HEK293T (cell line): ENCODE measurements at regions not wholly inside any gene's neighbourhood (a gene's known extent, or its start where the extent isn't known, plus 50 kb on each side); places are given as distances from the start of the nearest gene placed in this dataset.

Experiments
- CTBP1 ChIP-seq: fragments of 450-650 bp; IDR thresholded peaks from 2 replicates; pipeline ENCODE4 v1.6.1; 2016; ENCODE audit warnings: borderline replicate concordance
- HDGF ChIP-seq: fragments of 450-650 bp; IDR thresholded peaks from 2 replicates; pipeline ENCODE4 v1.6.1; 2017; ENCODE audit warnings: antibody characterized with exemption, borderline replicate concordance
- ZNF384 ChIP-seq: fragments of 450-650 bp; IDR thresholded peaks from 2 replicates; pipeline ENCODE4 v1.6.1; 2016
- TF ChIP-seq, protein P1 (sequence below): fragments of 450-650 bp; IDR thresholded peaks from 2 replicates; pipeline ENCODE4 v1.6.1; 2016

DNA sequence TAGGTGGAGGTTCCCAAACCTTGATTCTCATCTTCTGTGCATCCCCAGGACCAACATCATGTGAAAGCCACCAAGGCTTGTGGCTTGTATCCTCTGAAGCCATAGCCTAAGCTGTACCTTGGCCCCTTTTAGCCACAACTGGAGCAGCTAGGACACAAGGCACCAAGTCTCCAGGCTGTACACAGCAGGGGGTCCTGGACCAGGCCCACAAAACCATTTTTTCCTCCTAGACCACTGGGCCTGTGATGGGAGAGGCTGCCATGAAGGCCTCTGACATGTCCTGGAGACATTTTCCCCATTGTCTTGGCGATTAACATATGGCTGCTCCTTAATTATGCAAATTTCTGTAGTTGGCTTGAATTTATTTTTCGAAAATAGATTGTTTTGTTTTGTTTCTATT is 114.8 kb upstream of the LAMA2 start:
- TF ChIP-seq HDGF: no peak
- TF ChIP-seq, protein P1, sequence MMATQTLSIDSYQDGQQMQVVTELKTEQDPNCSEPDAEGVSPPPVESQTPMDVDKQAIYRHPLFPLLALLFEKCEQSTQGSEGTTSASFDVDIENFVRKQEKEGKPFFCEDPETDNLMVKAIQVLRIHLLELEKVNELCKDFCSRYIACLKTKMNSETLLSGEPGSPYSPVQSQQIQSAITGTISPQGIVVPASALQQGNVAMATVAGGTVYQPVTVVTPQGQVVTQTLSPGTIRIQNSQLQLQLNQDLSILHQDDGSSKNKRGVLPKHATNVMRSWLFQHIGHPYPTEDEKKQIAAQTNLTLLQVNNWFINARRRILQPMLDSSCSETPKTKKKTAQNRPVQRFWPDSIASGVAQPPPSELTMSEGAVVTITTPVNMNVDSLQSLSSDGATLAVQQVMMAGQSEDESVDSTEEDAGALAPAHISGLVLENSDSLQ: no peak
- TF ChIP-seq CTBP1: no peak
- no peak for TF ChIP-seq ZNF384
